ENCODE measurements at regions not wholly inside any gene's neighbourhood (a gene's known extent, or its start where the extent isn't known, plus 50 kb on each side); places are given as distances from the start of the nearest gene placed in this dataset.

GRCh38 chr21:35254006-35254764 lies 205.1 kb upstream of the RUNX1 start:
- Histone ChIP-seq H3K4me3 (ENCODE audit: control insufficient read depth in 1 of 2, extremely low read depth in 1 of 2, low read length in 1 of 2) (no peak overlapping the region), H3K27me3 (replicated peaks in 1 of 2; ENCODE audit: control insufficient read depth in 2 of 2, extremely low read depth in 1 of 2, insufficient read depth in 2 of 2, low read length in 1 of 2) (no peaks in the 10 kb centered on the region), H3K27ac (ENCODE audit: low read length) (no peak overlapping the region), H3K4me1 (ENCODE audit: control insufficient read depth in 1 of 2, extremely low read depth in 1 of 2, insufficient read depth in 2 of 2, low read length in 2 of 2) (no peaks in the 10 kb centered on the region), H3K9me3 (no peaks in the 10 kb centered on the region), H3K36me3 (ENCODE audit: control insufficient read depth in 2 of 2, extremely low read depth in 1 of 2, insufficient read depth in 1 of 2, low read length in 1 of 2) (no peaks in the 10 kb centered on the region)
- POLR2A ChIA-PET, result no interaction called here
- Mint-ChIP-seq H3K9me3 (peaks cover 4 to 9% (median 4%) of the 10 kb centered on the region in 3 donors), H3K36me3 (no peaks in the 10 kb centered on the region), H3K4me3 (no peak overlapping the region), H3K4me1 (no peaks in the 10 kb centered on the region), H3K27ac (no peak overlapping the region), H3K27me3 (peaks cover 0 to 3% of the 10 kb centered on the region in 2 donors)
- CTCF ChIA-PET, result no interaction called here
- DNase-seq (no peak), ATAC-seq (replicated peaks in 1 of 4) (no peak)
- no CpG with 5 or more reads among the region's 12 CpGs for WGBS (ENCODE audit: insufficient coverage)

GRCh38 chr21:35252831-35253230 lies 203.7 kb upstream of the RUNX1 start:
- Histone ChIP-seq H3K4me1 (ENCODE audit: control insufficient read depth in 1 of 2, extremely low read depth in 1 of 2, insufficient read depth in 2 of 2, low read length in 2 of 2) (no peaks in the 10 kb centered on the region), H3K27ac (ENCODE audit: low read length) (no peak overlapping the region), H3K36me3 (ENCODE audit: control insufficient read depth in 2 of 2, extremely low read depth in 1 of 2, insufficient read depth in 1 of 2, low read length in 1 of 2) (no peaks in the 10 kb centered on the region), H3K9me3 (no peaks in the 10 kb centered on the region), H3K4me3 (ENCODE audit: control insufficient read depth in 1 of 2, extremely low read depth in 1 of 2, low read length in 1 of 2) (no peak overlapping the region), H3K27me3 (replicated peaks in 1 of 2; ENCODE audit: control insufficient read depth in 2 of 2, extremely low read depth in 1 of 2, insufficient read depth in 2 of 2, low read length in 1 of 2) (no peaks in the 10 kb centered on the region)
- ChIA-PET CTCF (interaction anchor here in 1 of 2 donors (0.7 kb wide), 1 partner anchor 389 kb away, joined by 3 read pairs; no protein-coding TSS in a partner anchor), POLR2A (no interaction called here)
- Mint-ChIP-seq H3K36me3 (no peaks in the 10 kb centered on the region), H3K27ac (no peak overlapping the region), H3K9me3 (peaks cover 4 to 9% (median 4%) of the 10 kb centered on the region in 3 donors), H3K4me3 (no peak overlapping the region), H3K27me3 (no peaks in the 10 kb centered on the region), H3K4me1 (no peaks in the 10 kb centered on the region)
- ATAC-seq (replicated peaks in 1 of 4), result no peak
- 0% methylated on average over 1 of the region's 2 CpGs for WGBS (ENCODE audit: insufficient coverage)
- DNase-seq, result no peak

- Mint-ChIP-seq H3K4me1 (peaks cover 0 to 5% (median 0%) of the 10 kb centered on the region in 3 donors), H3K27ac (no peak overlapping the region), H3K27me3 (peaks cover 2 to 3% of the 10 kb centered on the region in 2 donors), H3K4me3 (no peak overlapping the region), H3K9me3 (peaks cover 4 to 9% (median 4%) of the 10 kb centered on the region in 3 donors), H3K36me3 (no peaks in the 10 kb centered on the region)
- H3K27me3 ChIP-seq (replicated peaks in 1 of 2; ENCODE audit: control insufficient read depth in 2 of 2, extremely low read depth in 1 of 2, insufficient read depth in 2 of 2, low read length in 1 of 2), result no peaks in the 10 kb centered on the region
- H3K9me3 ChIP-seq, result no peaks in the 10 kb centered on the region
- DNase-seq (no peak), ATAC-seq (replicated peaks in 1 of 4) (no peak)
- H3K36me3 ChIP-seq (ENCODE audit: control insufficient read depth in 2 of 2, extremely low read depth in 1 of 2, insufficient read depth in 1 of 2, low read length in 1 of 2), result no peaks in the 10 kb centered on the region
- ChIA-PET POLR2A (no interaction called here), CTCF (no interaction called here)
- no peak overlapping the region for H3K4me3 ChIP-seq (ENCODE audit: control insufficient read depth in 1 of 2, extremely low read depth in 1 of 2, low read length in 1 of 2)
- no CpG with 5 or more reads among the region's 1 CpG for WGBS (ENCODE audit: insufficient coverage)
- no peak overlapping the region for H3K27ac ChIP-seq (ENCODE audit: low read length)
- no peaks in the 10 kb centered on the region for H3K4me1 ChIP-seq (ENCODE audit: control insufficient read depth in 1 of 2, extremely low read depth in 1 of 2, insufficient read depth in 2 of 2, low read length in 2 of 2)
Observed at GRCh38 chr21:35249636-35250035, 200.5 kb upstream of the RUNX1 start.

GRCh38 chr21:35245879-35246278 lies 196.8 kb upstream of the RUNX1 start:
- no peak for DNase-seq
- Mint-ChIP-seq H3K27ac (no peak overlapping the region), H3K9me3 (peaks cover 4 to 9% (median 4%) of the 10 kb centered on the region in 3 donors), H3K36me3 (no peaks in the 10 kb centered on the region), H3K27me3 (peaks cover 2 to 7% of the 10 kb centered on the region in 2 donors), H3K4me1 (peaks cover 0 to 5% (median 0%) of the 10 kb centered on the region in 3 donors), H3K4me3 (no peak overlapping the region)
- ATAC-seq (replicated peaks in 1 of 4), result no peak
- Histone ChIP-seq H3K36me3 (ENCODE audit: control insufficient read depth in 2 of 2, extremely low read depth in 1 of 2, insufficient read depth in 1 of 2, low read length in 1 of 2) (no peaks in the 10 kb centered on the region), H3K4me1 (ENCODE audit: control insufficient read depth in 1 of 2, extremely low read depth in 1 of 2, insufficient read depth in 2 of 2, low read length in 2 of 2) (no peaks in the 10 kb centered on the region), H3K4me3 (ENCODE audit: control insufficient read depth in 1 of 2, extremely low read depth in 1 of 2, low read length in 1 of 2) (no peak overlapping the region), H3K27me3 (replicated peaks in 1 of 2; ENCODE audit: control insufficient read depth in 2 of 2, extremely low read depth in 1 of 2, insufficient read depth in 2 of 2, low read length in 1 of 2) (no peaks in the 10 kb centered on the region), H3K9me3 (no peaks in the 10 kb centered on the region), H3K27ac (ENCODE audit: low read length) (no peak overlapping the region)
- no CpG with 5 or more reads among the region's 1 CpG for WGBS (ENCODE audit: insufficient coverage)
- POLR2A ChIA-PET, result no interaction called here
- CTCF ChIA-PET, result no interaction called here

GRCh38 chr21:35244514-35244913 lies 195.4 kb upstream of the RUNX1 start:
- no peak overlapping the region for H3K27ac Mint-ChIP-seq
- H3K27me3 Mint-ChIP-seq, result peaks cover 2 to 7% of the 10 kb centered on the region in 2 donors
- H3K4me3 ChIP-seq (ENCODE audit: control insufficient read depth in 1 of 2, extremely low read depth in 1 of 2, low read length in 1 of 2), result no peak overlapping the region
- ATAC-seq (replicated peaks in 1 of 4) (no peak), DNase-seq (no peak)
- no peaks in the 10 kb centered on the region for H3K9me3 ChIP-seq
- H3K36me3 Mint-ChIP-seq, result no peaks in the 10 kb centered on the region
- no peaks in the 10 kb centered on the region for H3K4me1 ChIP-seq (ENCODE audit: control insufficient read depth in 1 of 2, extremely low read depth in 1 of 2, insufficient read depth in 2 of 2, low read length in 2 of 2)
- no peak overlapping the region for H3K4me3 Mint-ChIP-seq
- CTCF ChIA-PET, result no interaction called here
- POLR2A ChIA-PET, result no interaction called here
- WGBS (ENCODE audit: insufficient coverage), result 100% methylated on average over 1 of the region's 4 CpGs
- no peaks in the 10 kb centered on the region for H3K36me3 ChIP-seq (ENCODE audit: control insufficient read depth in 2 of 2, extremely low read depth in 1 of 2, insufficient read depth in 1 of 2, low read length in 1 of 2)
- peaks cover 0 to 9% (median 0%) of the 10 kb centered on the region in 3 donors for H3K4me1 Mint-ChIP-seq
- H3K27me3 ChIP-seq (replicated peaks in 1 of 2; ENCODE audit: control insufficient read depth in 2 of 2, extremely low read depth in 1 of 2, insufficient read depth in 2 of 2, low read length in 1 of 2), result no peaks in the 10 kb centered on the region
- H3K27ac ChIP-seq (ENCODE audit: low read length), result no peak overlapping the region
- H3K9me3 Mint-ChIP-seq, result no peaks in the 10 kb centered on the region

- Mint-ChIP-seq H3K9me3 (peaks cover 0 to 2% (median 0%) of the 10 kb centered on the region in 3 donors), H3K27me3 (peaks cover 2 to 7% of the 10 kb centered on the region in 2 donors), H3K36me3 (no peaks in the 10 kb centered on the region), H3K27ac (no peak overlapping the region), H3K4me3 (no peak overlapping the region), H3K4me1 (peaks cover 4 to 18% (median 9%) of the 10 kb centered on the region in 3 donors)
- no peak for DNase-seq
- H3K27ac ChIP-seq (ENCODE audit: low read length), result no peak overlapping the region
- no peaks in the 10 kb centered on the region for H3K36me3 ChIP-seq (ENCODE audit: control insufficient read depth in 2 of 2, extremely low read depth in 1 of 2, insufficient read depth in 1 of 2, low read length in 1 of 2)
- no peak for ATAC-seq (replicated peaks in 1 of 4)
- peaks cover 2 to 9% of the 10 kb centered on the region in 2 experiments for H3K4me1 ChIP-seq (ENCODE audit: control insufficient read depth in 1 of 2, extremely low read depth in 1 of 2, insufficient read depth in 2 of 2, low read length in 2 of 2)
- H3K9me3 ChIP-seq, result no peaks in the 10 kb centered on the region
- CTCF ChIA-PET, result no interaction called here
- no CpG with 5 or more reads among the region's 4 CpGs for WGBS (ENCODE audit: insufficient coverage)
- no peak overlapping the region for H3K4me3 ChIP-seq (ENCODE audit: control insufficient read depth in 1 of 2, extremely low read depth in 1 of 2, low read length in 1 of 2)
- H3K27me3 ChIP-seq (replicated peaks in 1 of 2; ENCODE audit: control insufficient read depth in 2 of 2, extremely low read depth in 1 of 2, insufficient read depth in 2 of 2, low read length in 1 of 2), result no peaks in the 10 kb centered on the region
- POLR2A ChIA-PET, result no interaction called here
Observed at GRCh38 chr21:35243171-35243570, 194.1 kb upstream of the RUNX1 start.
